Astrocyte of the cerebellum (primary cell): ENCODE measurements at regions not wholly inside any gene's neighbourhood (a gene's known extent, or its start where the extent isn't known, plus 50 kb on each side); places are given as distances from the start of the nearest gene placed in this dataset.

Experiments
- DNase-seq: peaks from one replicate; pipeline ENCODE4 v3.0.0-alpha.2; 2011; ENCODE audit warnings: low read depth
- H3K4me3 ChIP-seq: 2 replicates; pipeline ENCODE4 v1.5.1; 2011; ENCODE audit warnings: mild to moderate bottlenecking, low read depth, low read length, moderate library complexity
- CTCF ChIP-seq: IDR thresholded peaks from 2 replicates; pipeline ENCODE4 v1.5.1; 2012; ENCODE audit warnings: low read length, low read depth, moderate library complexity, mild to moderate bottlenecking; ENCODE audit errors: missing control alignments
- in situ Hi-C: cut with HindIII; loops from 2 replicates; pipeline ENCODE4 v1.10.0; 2017; ENCODE audit warnings: low sequenced_read_pairs

GRCh38 chr2:120854014-120854620 lies 118.4 kb downstream of the GLI2 start:
- no peak overlapping the region for H3K4me3 ChIP-seq
- TF ChIP-seq CTCF, result no peak
- in situ Hi-C loops, result no loop called here
- DNase-seq, result no peak

- in situ Hi-C loops, result no loop called here
- DNase-seq, result no peak
Measured at GRCh38 chr2:120854766-120855530, 119.3 kb downstream of the GLI2 start.

GRCh38 chr2:120855855-120856405 lies 120.3 kb downstream of the GLI2 start:
- DNase-seq, result no peak
- H3K4me3 ChIP-seq, result no peak overlapping the region
- in situ Hi-C loops, result no loop called here
- TF ChIP-seq CTCF, result no peak

More at GRCh38 chr2:120854766-120855530, 119.3 kb downstream of the GLI2 start:
- H3K4me3 ChIP-seq, result no peak overlapping the region
- TF ChIP-seq CTCF, result no peak

GRCh38 chr2:120856421-120856862 lies 120.8 kb downstream of the GLI2 start:
- DNase-seq, result no peak
- TF ChIP-seq CTCF, result peak; percentile 53
- no peak overlapping the region for H3K4me3 ChIP-seq
- in situ Hi-C loops, result no loop called here

GRCh38 chr2:120857422-120857821 lies 121.8 kb downstream of the GLI2 start:
- no peak for TF ChIP-seq CTCF
- in situ Hi-C loops, result no loop called here
- DNase-seq, result no peak
- no peak overlapping the region for H3K4me3 ChIP-seq

GRCh38 chr2:120857931-120858330 lies 122.3 kb downstream of the GLI2 start:
- no peak for TF ChIP-seq CTCF
- in situ Hi-C loops, result no loop called here
- DNase-seq, result no peak
- no peak overlapping the region for H3K4me3 ChIP-seq
